ENCODE measurements at regions not wholly inside any gene's neighbourhood (a gene's known extent, or its start where the extent isn't known, plus 50 kb on each side); places are given as distances from the start of the nearest gene placed in this dataset.
A peak's percentile ranks its signal among the peaks of the same experiment; 100 is the strongest.

- DNase-seq = no peak
Measured at GRCh38 chr2:215528555-215528954, 92.7 kb upstream of the FN1 start.

- no peak for DNase-seq
Measured at GRCh38 chr2:215527736-215528135, 91.9 kb upstream of the FN1 start.

GRCh38 chr2:215526341-215526740 is 90.5 kb upstream of the FN1 start:
- DNase-seq = no peak

- DNase-seq = no peak
Measured at GRCh38 chr2:215522237-215522636, 86.4 kb upstream of the FN1 start.

- DNase-seq = no peak
Measured at GRCh38 chr2:215521031-215521430, 85.2 kb upstream of the FN1 start.

GRCh38 chr2:215517391-215517790 is 81.5 kb upstream of the FN1 start:
- no peak for DNase-seq

- no peak for DNase-seq
Measured at GRCh38 chr2:215514516-215514915, 78.6 kb upstream of the FN1 start.

GRCh38 chr2:215511454-215512346 is 75.8 kb upstream of the FN1 start:
- DNase-seq = no peak

GRCh38 chr2:215507836-215508235 is 72.0 kb upstream of the FN1 start:
- DNase-seq = no peak

- DNase-seq = peak; percentile 42 to 46
Measured at GRCh38 chr2:215507136-215507535, 71.3 kb upstream of the FN1 start.

GRCh38 chr2:215506604-215506990 is 70.7 kb upstream of the FN1 start:
- no peak for DNase-seq

GRCh38 chr2:215505044-215505786 is 69.3 kb upstream of the FN1 start:
- DNase-seq = no peak

GRCh38 chr2:215504547-215504946 is 68.7 kb upstream of the FN1 start:
- no peak for DNase-seq

GRCh38 chr2:215503381-215503780 is 67.5 kb upstream of the FN1 start:
- DNase-seq = no peak

- DNase-seq = no peak
Measured at GRCh38 chr2:215500466-215500865, 64.6 kb upstream of the FN1 start.

GRCh38 chr2:215499331-215499730 is 63.5 kb upstream of the FN1 start:
- DNase-seq = no peak

GRCh38 chr2:215498431-215498830 is 62.6 kb upstream of the FN1 start:
- DNase-seq = no peak

GRCh38 chr2:215493376-215493775 is 57.5 kb upstream of the FN1 start:
- no peak for DNase-seq

GRCh38 chr2:215489288-215489848 is 53.5 kb upstream of the FN1 start:
- no peak for DNase-seq

GRCh38 chr2:215487002-215487372 is 51.1 kb upstream of the FN1 start:
- DNase-seq = no peak

GRCh38 chr2:215486291-215487001 is 50.6 kb upstream of the FN1 start:
- no peak for DNase-seq
